Fibroblast of skin of right quadriceps (primary cell): ENCODE measurements at regions not wholly inside any gene's neighbourhood (a gene's known extent, or its start where the extent isn't known, plus 50 kb on each side); places are given as distances from the start of the nearest gene placed in this dataset.
A peak's percentile ranks its signal among the peaks of the same experiment; 100 is the strongest.
"Not testable (repeated sequence)": the region's sequence is repeated elsewhere in the genome, so short reads cannot be mapped to it uniquely, and the experiment has no call there.

Source experiments
- DNase-seq: peaks from one replicate; pipeline ENCODE4 v3.0.0-alpha.2; 2013

GRCh38 chr5:42989190-42989589 is 50.9 kb downstream of the ANXA2R start:
- DNase-seq, result no peak

GRCh38 chr5:42988568-42988967 is 51.6 kb downstream of the ANXA2R start:
- DNase-seq, result no peak

GRCh38 chr5:42985129-42986037 is 54.7 kb downstream of the ANXA2R start:
- DNase-seq, result peak; percentile 77

- DNase-seq, result no peak
Observed at GRCh38 chr5:42984307-42984706, 55.8 kb downstream of the ANXA2R start.

GRCh38 chr5:42982107-42982622 is 58.0 kb downstream of the ANXA2R start:
- DNase-seq, result peak; percentile 25

- DNase-seq, result not testable (repeated sequence)
Observed at GRCh38 chr5:42981417-42982106, 58.6 kb downstream of the ANXA2R start.

- not testable (repeated sequence) for DNase-seq
Observed at GRCh38 chr5:42981015-42981414, 59.1 kb downstream of the ANXA2R start.

- DNase-seq, result not testable (repeated sequence)
Observed at GRCh38 chr5:42980391-42980790, 59.7 kb downstream of the ANXA2R start.

- not testable (repeated sequence) for DNase-seq
Observed at GRCh38 chr5:42979242-42979641, 60.9 kb downstream of the ANXA2R start.

- peak; percentile 67 for DNase-seq
Observed at GRCh38 chr5:42974536-42974935, 65.6 kb downstream of the ANXA2R start.

GRCh38 chr5:42970636-42971559 is 69.2 kb downstream of the ANXA2R start:
- DNase-seq, result no peak

GRCh38 chr5:42965934-42966333 is 74.2 kb downstream of the ANXA2R start:
- no peak for DNase-seq

- DNase-seq, result no peak
Observed at GRCh38 chr5:42963412-42963811, 76.7 kb downstream of the ANXA2R start.

- DNase-seq, result no peak
Observed at GRCh38 chr5:42962124-42962523, 78.0 kb downstream of the ANXA2R start.

GRCh38 chr5:42960506-42960905 is 79.6 kb downstream of the ANXA2R start:
- no peak for DNase-seq

GRCh38 chr5:42956551-42956950 is 83.6 kb downstream of the ANXA2R start:
- DNase-seq, result no peak

GRCh38 chr5:42953041-42953440 is 87.1 kb downstream of the ANXA2R start:
- peak; percentile 39 for DNase-seq

GRCh38 chr5:42952578-42952974 is 87.5 kb downstream of the ANXA2R start:
- peak; percentile 19 for DNase-seq

GRCh38 chr5:42951293-42951840 is 88.8 kb downstream of the ANXA2R start:
- DNase-seq, result peak; percentile 64

GRCh38 chr5:42950456-42951292 is 89.4 kb downstream of the ANXA2R start:
- peak; percentile 100 for DNase-seq

GRCh38 chr5:42950116-42950455 is 90.0 kb downstream of the ANXA2R start:
- DNase-seq, result no peak
